ENCODE measurements at regions not wholly inside any gene's neighbourhood (a gene's known extent, or its start where the extent isn't known, plus 50 kb on each side); places are given as distances from the start of the nearest gene placed in this dataset.

DNA sequence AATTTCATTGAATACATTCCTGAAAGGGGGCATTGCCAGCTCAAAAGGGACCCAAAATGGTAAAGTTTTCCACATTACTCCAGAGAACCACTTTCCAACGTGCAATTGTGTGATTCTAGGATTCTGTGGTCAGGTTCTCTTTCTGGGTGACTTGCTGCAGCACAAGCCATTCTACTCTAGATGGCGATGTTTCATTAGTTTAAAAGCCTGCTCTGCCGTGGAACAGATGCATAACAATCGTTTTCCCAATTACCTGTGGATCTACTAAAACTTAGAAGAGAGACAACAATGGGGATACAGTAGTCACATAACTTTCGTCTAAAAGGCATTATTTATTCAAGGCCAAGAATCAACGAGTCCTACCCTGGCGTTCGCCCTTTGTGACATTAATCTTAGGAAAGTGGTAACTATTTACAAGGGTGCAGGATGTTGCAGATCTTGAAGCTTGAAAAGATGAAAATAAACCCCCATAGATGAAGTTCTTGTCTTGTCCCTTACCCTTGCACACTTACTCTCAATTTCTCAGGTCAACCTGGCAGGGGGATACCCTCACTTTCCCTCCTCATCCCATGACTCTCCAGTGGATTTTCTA is 400.9 kb downstream of the SNAPC1 start:
- peak; percentile 17 to 58 for DNase-seq

- no peak for DNase-seq
These were observed 406.4 kb downstream of the SNAPC1 start for GRCh38 chr14:62168564-62169155.

DNA sequence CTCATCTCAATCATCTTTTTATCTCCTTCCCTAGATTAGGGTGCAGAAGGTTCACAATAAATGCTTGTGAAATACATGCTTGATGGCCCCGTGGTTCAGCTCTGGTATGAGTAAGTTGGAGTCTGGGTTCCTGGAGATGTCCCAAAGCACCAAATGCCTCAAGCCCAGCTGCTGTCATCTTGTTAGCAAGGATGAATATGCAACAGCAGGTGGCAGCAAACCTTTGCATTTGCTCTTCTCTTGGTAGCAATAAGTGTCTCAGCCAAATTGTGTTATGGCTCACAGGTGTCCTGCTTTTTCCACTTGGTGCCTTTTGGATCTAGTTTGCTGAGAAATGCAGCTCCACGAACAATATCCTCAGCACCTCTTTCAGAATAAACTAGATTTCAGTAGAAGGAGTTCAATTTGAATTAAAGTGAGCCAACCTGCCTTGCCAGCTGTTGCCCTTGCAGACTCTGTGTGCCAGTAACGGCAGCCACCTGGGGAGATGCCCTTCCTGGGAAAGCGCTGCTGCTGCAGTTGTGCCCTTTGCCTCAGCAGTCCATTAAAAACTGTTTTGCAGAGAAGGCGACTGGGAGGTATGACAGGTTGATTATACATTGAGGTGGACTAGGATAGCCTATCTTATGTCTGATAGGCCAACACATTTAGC is 417.3 kb downstream of the SNAPC1 start:
- DNase-seq, result peak; percentile 44 to 55

DNA sequence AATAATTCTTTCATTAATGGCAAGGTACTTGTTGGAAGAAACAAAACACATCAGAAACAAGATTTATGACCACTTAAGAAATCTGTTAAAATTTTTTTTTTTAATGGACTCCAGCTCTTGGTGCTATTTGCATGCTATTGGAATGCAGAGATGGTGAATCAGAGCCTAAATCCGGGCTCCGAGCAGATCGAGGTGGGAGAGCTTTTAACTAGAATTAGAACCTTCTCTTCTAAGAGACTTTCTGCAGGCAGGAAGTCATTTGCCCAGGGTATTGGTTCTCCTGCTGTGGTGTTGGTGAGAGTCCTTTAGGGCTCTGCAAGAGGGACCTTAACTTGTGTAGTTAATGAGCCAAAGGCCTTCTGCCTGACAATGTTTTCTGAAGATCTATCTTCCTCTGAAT is 419.4 kb downstream of the SNAPC1 start:
- no peak for DNase-seq

- no peak for DNase-seq
These were observed 422.9 kb downstream of the SNAPC1 start for GRCh38 chr14:62185078-62185477.

- no peak for DNase-seq
These were observed 425.0 kb downstream of the SNAPC1 start for GRCh38 chr14:62187265-62187664.

DNA sequence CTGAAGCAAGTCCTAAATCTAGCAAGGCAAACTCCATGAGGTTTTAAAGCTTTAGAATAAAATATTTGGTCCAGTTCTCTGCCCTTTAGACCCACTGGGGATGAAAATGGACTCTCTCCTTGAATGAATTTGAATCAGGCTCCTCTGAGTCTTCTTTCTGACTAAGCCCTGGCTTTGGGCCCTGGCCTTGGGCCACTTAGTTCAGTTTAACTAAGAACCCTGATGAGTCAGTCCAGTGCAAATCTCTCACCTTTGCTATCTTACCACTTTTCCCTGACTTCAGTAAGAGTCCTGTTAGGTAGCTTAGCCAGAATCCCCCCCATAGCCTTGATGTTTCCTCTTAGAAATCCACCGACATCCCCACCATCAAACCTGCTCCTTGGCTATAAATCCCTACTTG is 427.5 kb downstream of the SNAPC1 start:
- DNase-seq, result no peak

- no peak for DNase-seq
These were observed 444.2 kb downstream of the SNAPC1 start for GRCh38 chr14:62206456-62206855.

DNA sequence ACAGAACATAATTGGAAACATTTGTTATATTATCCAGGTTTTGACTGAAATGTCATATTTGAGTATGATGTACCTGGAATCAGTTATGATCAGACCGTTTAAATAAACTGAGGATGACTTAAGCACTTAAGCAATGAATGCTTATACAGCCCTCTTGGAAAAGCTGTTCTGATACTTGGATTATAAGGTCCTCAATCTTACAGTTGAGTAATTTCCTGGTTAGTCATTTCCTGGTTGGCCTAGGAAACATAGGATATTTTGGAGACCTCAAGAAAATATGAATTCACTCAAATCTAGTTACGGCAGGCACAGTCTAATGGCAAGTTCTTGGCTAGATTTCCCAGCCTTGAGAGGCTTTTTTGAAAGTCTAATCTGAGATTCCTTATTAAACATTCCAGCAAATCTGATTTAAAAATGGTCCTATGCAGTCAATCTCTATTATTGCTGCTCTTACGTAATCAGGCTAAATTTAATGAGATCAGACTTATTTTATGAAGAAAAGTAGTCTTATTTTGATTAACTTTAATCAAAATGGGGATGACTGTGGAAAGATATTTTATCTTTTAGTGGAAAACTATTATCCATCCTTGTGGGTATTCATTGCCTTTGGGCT is 447.2 kb downstream of the SNAPC1 start:
- no peak for DNase-seq

DNA sequence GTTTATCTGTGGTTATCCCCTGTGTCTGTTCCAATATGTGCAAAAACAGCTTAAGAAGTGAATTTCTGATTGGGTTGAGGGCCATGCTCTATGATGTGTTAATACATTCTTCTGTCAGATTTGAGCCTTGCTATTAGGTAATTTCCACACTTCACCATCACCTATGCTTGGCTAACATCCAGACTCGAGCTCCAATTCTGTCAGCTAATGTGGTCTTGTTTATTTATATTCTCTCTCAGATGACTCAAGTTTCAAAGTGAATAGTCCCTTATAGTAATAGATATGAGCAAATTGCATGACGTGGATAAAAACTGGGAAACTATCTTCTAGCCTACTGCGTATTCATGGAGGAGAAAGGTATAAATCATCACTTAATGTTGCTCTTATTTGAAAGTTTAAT is 451.3 kb downstream of the SNAPC1 start:
- no peak for DNase-seq

DNA sequence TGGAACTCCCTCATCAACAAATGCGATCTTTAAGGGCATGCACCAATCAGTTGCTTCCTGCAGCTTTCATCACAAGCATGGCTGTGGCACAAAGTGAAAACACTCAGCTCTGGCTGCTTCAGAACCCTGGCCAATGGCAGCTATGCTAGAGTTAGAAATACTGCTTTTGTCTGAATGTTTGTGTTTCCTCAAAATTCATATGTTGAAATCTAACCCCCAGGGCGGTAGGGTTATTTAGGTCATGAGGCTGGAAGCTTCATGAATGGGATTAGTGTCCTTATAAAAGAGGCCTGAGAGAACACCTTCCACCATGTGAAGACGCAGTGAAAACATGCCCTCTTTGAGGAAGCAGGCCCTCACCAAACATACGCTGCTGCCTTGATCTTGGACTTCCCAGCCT is 453.9 kb downstream of the SNAPC1 start:
- DNase-seq, result no peak

DNA sequence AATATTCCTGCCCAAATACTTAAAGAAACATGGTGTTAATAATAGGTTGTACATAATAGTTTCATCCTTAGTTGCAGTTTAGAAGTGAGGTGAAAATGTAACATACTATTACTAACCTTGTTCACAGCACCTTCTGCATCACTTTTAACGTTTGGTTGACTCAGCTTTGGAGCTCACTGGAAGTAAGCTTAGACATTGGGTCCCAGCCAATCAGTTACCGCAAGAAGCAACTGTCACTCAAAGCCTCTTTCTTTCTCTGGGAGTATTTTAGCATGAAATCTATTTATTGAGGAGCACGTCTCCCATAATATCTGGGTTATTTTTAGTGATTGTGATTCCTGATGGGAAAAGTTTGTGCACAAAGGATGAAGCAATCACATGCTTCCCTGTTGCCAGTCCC is 472.6 kb downstream of the SNAPC1 start:
- DNase-seq, result no peak

- no peak for DNase-seq
These were observed 482.0 kb downstream of the SNAPC1 start for GRCh38 chr14:62244221-62244620.

GRCh38 chr14:62247266-62247665 is 485.0 kb downstream of the SNAPC1 start:
- DNase-seq, result no peak

DNA sequence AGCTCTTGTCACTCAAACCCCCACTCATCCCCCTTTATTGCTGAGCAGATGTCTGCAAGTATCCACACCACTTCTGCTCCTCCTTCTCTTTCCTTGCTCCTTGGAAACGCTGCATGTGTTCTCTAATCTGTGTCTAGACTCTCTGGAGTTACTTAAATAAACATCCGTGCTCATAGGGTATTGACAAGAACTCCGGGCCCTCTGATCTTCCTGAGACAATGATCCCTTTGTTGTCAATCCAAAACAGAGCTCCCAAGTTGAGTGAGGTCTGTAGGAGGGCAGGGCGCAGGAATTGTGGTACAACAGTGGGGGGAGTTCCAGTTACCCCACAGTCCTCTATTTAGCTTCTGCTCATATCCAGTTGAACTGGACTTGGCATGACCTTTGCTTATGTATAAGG is 489.0 kb downstream of the SNAPC1 start:
- DNase-seq, result no peak

- no peak for DNase-seq
These were observed 491.0 kb downstream of the SNAPC1 start for GRCh38 chr14:62253171-62253570.

DNA sequence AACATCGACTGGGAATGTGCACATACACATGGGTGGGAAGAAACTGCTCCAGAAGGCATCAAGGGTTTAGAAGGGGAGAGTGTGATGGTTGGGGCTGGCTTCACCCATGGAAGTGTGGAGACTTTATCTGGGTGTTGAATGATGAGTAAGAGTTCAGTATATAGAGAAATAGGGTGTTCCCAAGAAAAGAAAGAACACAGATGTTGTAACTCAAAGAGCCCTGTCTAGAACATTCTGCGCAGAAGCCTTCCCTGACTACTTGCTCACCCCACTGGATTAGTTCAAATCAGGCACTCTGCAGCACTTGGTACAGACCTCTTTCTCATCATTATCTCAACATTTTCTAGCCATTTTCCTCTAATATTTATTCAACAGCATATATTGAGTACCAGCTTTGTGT is 491.7 kb downstream of the SNAPC1 start:
- DNase-seq, result no peak

GRCh38 chr14:62269204-62269603 is 507.0 kb downstream of the SNAPC1 start:
- no peak for DNase-seq

DNA sequence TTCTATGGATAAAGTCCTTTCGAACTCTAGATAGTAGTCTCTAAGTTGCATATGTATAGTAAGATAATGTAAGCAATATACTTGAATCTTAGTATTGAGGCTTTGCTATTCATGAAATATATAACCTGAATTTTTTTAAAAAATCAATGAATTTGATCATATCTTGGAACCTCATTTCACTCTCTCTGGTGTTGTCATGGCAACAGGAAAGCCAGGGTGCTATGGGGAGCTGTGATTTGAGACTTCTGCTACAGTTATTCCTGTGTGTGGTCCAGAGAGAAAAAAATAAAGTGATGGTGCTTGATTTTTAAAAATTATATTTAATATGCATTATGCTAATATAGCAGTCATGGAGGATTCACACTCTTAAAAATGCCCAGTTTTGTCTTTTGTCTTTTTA is 508.0 kb downstream of the SNAPC1 start:
- no peak for DNase-seq

DNA sequence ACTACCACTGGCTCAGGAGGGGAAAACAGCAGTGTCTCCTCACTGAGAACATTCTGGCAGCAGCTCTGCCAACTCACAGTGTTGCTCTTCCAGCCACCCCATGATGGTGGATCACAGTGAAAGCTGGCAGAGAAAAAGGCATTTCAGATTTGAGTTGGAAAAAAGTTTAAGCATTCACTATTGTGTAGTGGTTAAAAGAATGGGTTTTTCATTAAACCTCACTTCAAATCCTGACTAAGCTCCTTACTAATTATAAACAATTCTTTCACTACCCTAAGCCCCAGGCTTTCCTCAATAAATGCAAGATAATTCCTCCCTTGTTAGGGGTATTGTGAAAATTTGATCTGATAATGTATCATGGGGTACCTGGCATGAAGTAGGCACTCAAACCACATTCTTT is 518.1 kb downstream of the SNAPC1 start:
- DNase-seq, result no peak

DNA sequence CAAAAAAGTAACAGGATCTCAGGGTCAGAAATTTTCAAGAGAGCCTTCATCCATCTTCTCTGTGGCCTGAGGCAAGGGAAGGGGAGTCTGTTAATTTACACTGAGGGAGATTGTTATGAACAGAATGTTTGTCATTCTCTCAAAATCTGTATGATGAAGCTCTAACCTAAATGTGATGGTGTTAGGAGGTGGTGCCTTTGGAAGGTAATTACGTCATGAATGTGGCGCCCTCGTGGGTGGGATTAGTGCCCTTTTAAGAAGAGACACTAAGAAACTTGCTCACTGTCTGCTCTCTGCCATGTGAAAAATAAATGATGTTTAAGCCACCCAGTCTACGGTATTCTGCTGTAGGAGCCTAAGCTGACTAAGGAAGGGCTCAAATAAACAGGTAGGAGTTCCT is 521.6 kb downstream of the SNAPC1 start:
- no peak for DNase-seq

GRCh38 chr14:62289471-62289870 is 527.3 kb downstream of the SNAPC1 start:
- DNase-seq, result no peak

GRCh38 chr14:62301080-62301479 is 538.9 kb downstream of the SNAPC1 start:
- no peak for DNase-seq

DNA sequence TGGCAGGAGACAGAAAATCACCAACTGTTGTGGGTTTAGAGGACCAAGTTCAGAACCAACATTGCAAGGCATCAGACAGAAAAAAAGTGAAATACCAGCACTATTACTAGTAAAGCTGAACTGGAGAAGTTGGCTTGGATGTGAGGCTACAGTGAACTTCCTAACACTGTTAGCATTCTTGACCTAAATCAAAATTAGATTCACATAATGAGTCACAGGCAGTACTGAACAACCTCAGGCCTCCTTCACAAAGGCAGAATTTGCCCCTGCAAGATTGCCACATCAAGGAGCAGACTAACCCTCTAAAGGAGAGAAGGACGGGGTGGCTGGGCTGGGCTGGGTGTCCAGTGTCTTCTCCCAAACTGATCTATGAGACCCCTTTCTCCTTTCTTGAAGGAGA is 539.7 kb downstream of the SNAPC1 start:
- DNase-seq, result no peak
